Hepatocyte (in vitro differentiated cells): ENCODE measurements at regions not wholly inside any gene's neighbourhood (a gene's known extent, or its start where the extent isn't known, plus 50 kb on each side); places are given as distances from the start of the nearest gene placed in this dataset.

ENCODE experiments used
- EZH2 ChIP-seq: fragments of 200-600 bp; sonication (generic); IDR thresholded peaks from 2 replicates; pipeline ENCODE4 v1.6.1; 2016; ENCODE audit warnings: antibody characterized with exemption, mild to moderate bottlenecking, borderline replicate concordance
- TF ChIP-seq, protein P1 (sequence below): fragments of 200-600 bp; sonication (generic); IDR thresholded peaks from 2 replicates; pipeline ENCODE4 v1.5.1; 2016; ENCODE audit warnings: antibody characterized with exemption, mild to moderate bottlenecking; ENCODE audit not compliant: poor library complexity

DNA sequence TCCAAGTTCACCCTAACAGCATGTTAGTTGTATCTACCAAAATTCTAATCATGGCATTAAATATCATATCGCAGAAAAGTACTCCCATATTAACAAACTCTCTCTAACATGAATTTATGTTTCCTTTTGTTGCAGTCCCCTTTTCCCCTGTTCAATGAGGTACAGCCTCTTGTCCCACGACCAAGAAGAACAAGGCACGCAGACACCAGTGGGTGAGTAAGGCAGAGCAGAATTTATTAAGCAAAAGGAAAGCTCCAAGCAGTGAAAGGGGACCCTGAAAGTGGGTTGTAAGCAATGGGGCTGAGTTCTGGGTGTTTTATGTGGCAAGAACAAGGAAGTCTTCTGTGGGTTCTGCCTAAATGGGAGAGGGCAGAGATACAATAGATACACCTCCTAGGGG lies 183.5 kb downstream of the LURAP1L start:
- TF ChIP-seq, protein P1, sequence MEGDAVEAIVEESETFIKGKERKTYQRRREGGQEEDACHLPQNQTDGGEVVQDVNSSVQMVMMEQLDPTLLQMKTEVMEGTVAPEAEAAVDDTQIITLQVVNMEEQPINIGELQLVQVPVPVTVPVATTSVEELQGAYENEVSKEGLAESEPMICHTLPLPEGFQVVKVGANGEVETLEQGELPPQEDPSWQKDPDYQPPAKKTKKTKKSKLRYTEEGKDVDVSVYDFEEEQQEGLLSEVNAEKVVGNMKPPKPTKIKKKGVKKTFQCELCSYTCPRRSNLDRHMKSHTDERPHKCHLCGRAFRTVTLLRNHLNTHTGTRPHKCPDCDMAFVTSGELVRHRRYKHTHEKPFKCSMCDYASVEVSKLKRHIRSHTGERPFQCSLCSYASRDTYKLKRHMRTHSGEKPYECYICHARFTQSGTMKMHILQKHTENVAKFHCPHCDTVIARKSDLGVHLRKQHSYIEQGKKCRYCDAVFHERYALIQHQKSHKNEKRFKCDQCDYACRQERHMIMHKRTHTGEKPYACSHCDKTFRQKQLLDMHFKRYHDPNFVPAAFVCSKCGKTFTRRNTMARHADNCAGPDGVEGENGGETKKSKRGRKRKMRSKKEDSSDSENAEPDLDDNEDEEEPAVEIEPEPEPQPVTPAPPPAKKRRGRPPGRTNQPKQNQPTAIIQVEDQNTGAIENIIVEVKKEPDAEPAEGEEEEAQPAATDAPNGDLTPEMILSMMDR = no peak
- no peak for TF ChIP-seq EZH2
